ENCODE measurements at regions not wholly inside any gene's neighbourhood (a gene's known extent, or its start where the extent isn't known, plus 50 kb on each side); places are given as distances from the start of the nearest gene placed in this dataset.

GRCh38 chr12:123056709-123057108, 76.2 kb downstream of the ARL6IP4 start:
- Mint-ChIP-seq H3K27ac (no peak overlapping the region), H3K4me3 (no peak overlapping the region), H3K27me3 (no peaks in the 10 kb centered on the region), H3K4me1 (peaks cover 5 to 47% (median 12%) of the 10 kb centered on the region in 4 donors), H3K36me3 (peaks cover 23% of the 10 kb centered on the region), H3K9me3 (no peaks in the 10 kb centered on the region)
- Histone ChIP-seq H3K4me1 (ENCODE audit: control insufficient read depth, insufficient read depth, low read length, poor library complexity, severe bottlenecking) (no peaks in the 10 kb centered on the region), H3K36me3 (ENCODE audit: control insufficient read depth, insufficient read depth, low read length) (peaks cover 6% of the 10 kb centered on the region), H3K9me3 (ENCODE audit: control insufficient read depth in 2 of 2, low read length in 2 of 2) (no peaks in the 10 kb centered on the region), H3K27ac (ENCODE audit: insufficient read depth, low read length, poor library complexity, severe bottlenecking) (no peak overlapping the region), H3K4me3 (ENCODE audit: low read depth, low read length) (no peak overlapping the region), H3K27me3 (ENCODE audit: control insufficient read depth, insufficient read depth, low read length) (no peaks in the 10 kb centered on the region)
- no peak for ATAC-seq (ENCODE audit: low read depth in 2 of 2)
- no peak for DNase-seq

- no peaks in the 10 kb centered on the region for H3K27me3 Mint-ChIP-seq
- no peak for ATAC-seq (ENCODE audit: low read depth in 2 of 2)
- H3K27ac Mint-ChIP-seq = peak overlapping the region in 1 of 3 donors; percentile 78
Observed at GRCh38 chr12:123056053-123056452, 75.6 kb downstream of the ARL6IP4 start.

GRCh38 chr12:123055281-123055766, 74.8 kb downstream of the ARL6IP4 start:
- H3K27ac ChIP-seq (ENCODE audit: insufficient read depth, low read length, poor library complexity, severe bottlenecking) = no peak overlapping the region
- ATAC-seq (ENCODE audit: low read depth in 2 of 2) (no peak), DNase-seq (no peak)
- no peaks in the 10 kb centered on the region for H3K27me3 Mint-ChIP-seq
- H3K9me3 ChIP-seq (ENCODE audit: control insufficient read depth in 2 of 2, low read length in 2 of 2) = no peaks in the 10 kb centered on the region
- H3K27ac Mint-ChIP-seq = peak overlapping the region in 1 of 3 donors; percentile 78
- no peak overlapping the region for H3K4me3 Mint-ChIP-seq
- H3K4me1 Mint-ChIP-seq = peaks cover 8 to 46% (median 16%) of the 10 kb centered on the region in 4 donors
- H3K4me3 ChIP-seq (ENCODE audit: low read depth, low read length) = no peak overlapping the region
- H3K4me1 ChIP-seq (ENCODE audit: control insufficient read depth, insufficient read depth, low read length, poor library complexity, severe bottlenecking) = no peaks in the 10 kb centered on the region
- H3K27me3 ChIP-seq (ENCODE audit: control insufficient read depth, insufficient read depth, low read length) = no peaks in the 10 kb centered on the region
- H3K36me3 ChIP-seq (ENCODE audit: control insufficient read depth, insufficient read depth, low read length) = peaks cover 6% of the 10 kb centered on the region
- no peaks in the 10 kb centered on the region for H3K9me3 Mint-ChIP-seq
- peaks cover 23% of the 10 kb centered on the region for H3K36me3 Mint-ChIP-seq

More at GRCh38 chr12:123056053-123056452, 75.6 kb downstream of the ARL6IP4 start:
- Histone ChIP-seq H3K9me3 (ENCODE audit: control insufficient read depth in 2 of 2, low read length in 2 of 2) (no peaks in the 10 kb centered on the region), H3K27ac (ENCODE audit: insufficient read depth, low read length, poor library complexity, severe bottlenecking) (no peak overlapping the region), H3K36me3 (ENCODE audit: control insufficient read depth, insufficient read depth, low read length) (peaks cover 6% of the 10 kb centered on the region), H3K4me3 (ENCODE audit: low read depth, low read length) (no peak overlapping the region), H3K4me1 (ENCODE audit: control insufficient read depth, insufficient read depth, low read length, poor library complexity, severe bottlenecking) (no peaks in the 10 kb centered on the region), H3K27me3 (ENCODE audit: control insufficient read depth, insufficient read depth, low read length) (no peaks in the 10 kb centered on the region)
- no peak for DNase-seq
- Mint-ChIP-seq H3K36me3 (peaks cover 23% of the 10 kb centered on the region), H3K4me3 (no peak overlapping the region), H3K4me1 (peaks cover 8 to 46% (median 16%) of the 10 kb centered on the region in 4 donors), H3K9me3 (no peaks in the 10 kb centered on the region)

DNA sequence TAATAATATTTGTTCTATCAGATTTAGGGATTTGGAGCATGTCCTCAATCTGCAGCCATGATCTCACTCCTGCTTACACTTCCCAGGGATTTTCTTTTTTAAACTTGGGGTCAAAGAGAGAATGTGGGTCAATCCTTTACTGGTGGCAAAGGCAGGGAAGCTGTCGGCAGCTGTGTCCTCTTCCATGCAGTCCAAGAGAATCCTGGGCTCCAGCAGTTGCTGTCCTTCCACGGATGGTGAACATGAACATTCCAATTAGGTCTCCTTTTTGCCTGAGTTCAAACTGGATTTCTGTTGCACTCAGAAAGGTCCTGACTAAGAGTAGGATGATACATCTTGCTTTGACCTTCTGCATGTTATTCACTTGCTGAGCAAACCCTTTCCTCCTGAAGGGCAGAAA, 73.9 kb downstream of the ARL6IP4 start:
- no peaks in the 10 kb centered on the region for H3K9me3 Mint-ChIP-seq
- Histone ChIP-seq H3K27me3 (ENCODE audit: control insufficient read depth, insufficient read depth, low read length) (no peaks in the 10 kb centered on the region), H3K36me3 (ENCODE audit: control insufficient read depth, insufficient read depth, low read length) (peaks cover 6% of the 10 kb centered on the region), H3K9me3 (ENCODE audit: control insufficient read depth in 2 of 2, low read length in 2 of 2) (no peaks in the 10 kb centered on the region), H3K4me1 (ENCODE audit: control insufficient read depth, insufficient read depth, low read length, poor library complexity, severe bottlenecking) (no peaks in the 10 kb centered on the region), H3K4me3 (ENCODE audit: low read depth, low read length) (no peak overlapping the region), H3K27ac (ENCODE audit: insufficient read depth, low read length, poor library complexity, severe bottlenecking) (no peak overlapping the region)
- no peak for ATAC-seq (ENCODE audit: low read depth in 2 of 2)
- no peak overlapping the region for H3K4me3 Mint-ChIP-seq
- DNase-seq = no peak
- peaks cover 4 to 47% (median 17%) of the 10 kb centered on the region in 4 donors for H3K4me1 Mint-ChIP-seq
- no peaks in the 10 kb centered on the region for H3K27me3 Mint-ChIP-seq
- H3K36me3 Mint-ChIP-seq = peaks cover 20% of the 10 kb centered on the region
- no peak overlapping the region for H3K27ac Mint-ChIP-seq

DNA sequence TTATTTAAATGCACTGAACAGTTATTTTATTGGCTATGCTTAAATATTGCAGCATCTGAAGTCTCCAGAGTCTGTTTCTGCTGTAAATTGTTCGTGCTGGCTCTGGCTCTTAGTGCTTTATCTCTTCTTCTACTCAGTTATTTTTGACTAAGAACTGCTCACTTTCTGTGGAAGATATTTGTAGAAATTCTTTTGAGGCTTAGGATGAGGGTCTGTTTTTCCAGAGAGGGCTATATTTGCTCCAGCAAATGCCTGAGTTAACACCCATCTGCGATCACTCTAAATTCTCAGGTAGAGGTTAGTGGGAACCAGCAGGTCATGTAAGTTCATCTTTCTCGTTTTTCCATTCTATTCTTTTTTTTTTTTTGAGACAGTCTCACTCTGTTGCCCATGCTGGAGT, 71.1 kb downstream of the ARL6IP4 start:
- DNase-seq (no peak), ATAC-seq (ENCODE audit: low read depth in 2 of 2) (no peak)
- H3K36me3 Mint-ChIP-seq = peaks cover 13% of the 10 kb centered on the region
- Histone ChIP-seq H3K27ac (ENCODE audit: insufficient read depth, low read length, poor library complexity, severe bottlenecking) (no peak overlapping the region), H3K4me1 (ENCODE audit: control insufficient read depth, insufficient read depth, low read length, poor library complexity, severe bottlenecking) (no peaks in the 10 kb centered on the region), H3K36me3 (ENCODE audit: control insufficient read depth, insufficient read depth, low read length) (peaks cover 6% of the 10 kb centered on the region), H3K27me3 (ENCODE audit: control insufficient read depth, insufficient read depth, low read length) (no peaks in the 10 kb centered on the region), H3K9me3 (ENCODE audit: control insufficient read depth in 2 of 2, low read length in 2 of 2) (no peaks in the 10 kb centered on the region), H3K4me3 (ENCODE audit: low read depth, low read length) (no peak overlapping the region)
- peaks cover 9 to 42% (median 22%) of the 10 kb centered on the region in 4 donors for H3K4me1 Mint-ChIP-seq
- no peaks in the 10 kb centered on the region for H3K27me3 Mint-ChIP-seq
- H3K4me3 Mint-ChIP-seq = no peak overlapping the region
- H3K9me3 Mint-ChIP-seq = no peaks in the 10 kb centered on the region
- peak overlapping the region in 1 of 3 donors; percentile 62 for H3K27ac Mint-ChIP-seq

DNA sequence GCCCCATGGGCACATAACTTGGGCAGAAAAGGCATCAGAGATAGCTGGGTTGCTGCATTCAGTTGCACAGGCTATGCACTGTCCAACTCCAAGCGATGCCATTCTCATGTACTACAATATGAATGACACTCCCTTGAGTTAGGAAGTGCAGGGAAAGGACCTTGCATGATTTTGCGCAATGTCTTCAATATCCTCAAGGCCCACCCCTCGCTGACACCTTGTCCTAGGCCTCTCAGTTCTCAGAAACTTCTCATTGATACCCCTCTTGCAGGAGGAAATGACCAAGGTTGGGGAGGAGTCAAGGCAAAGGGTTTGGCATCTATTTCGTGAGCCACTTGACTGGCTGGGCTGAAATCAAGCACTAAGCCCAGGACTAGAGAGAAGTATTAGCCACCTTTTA, 70.4 kb downstream of the ARL6IP4 start:
- Mint-ChIP-seq H3K27me3 (no peaks in the 10 kb centered on the region), H3K27ac (no peak overlapping the region), H3K4me1 (peaks cover 9 to 45% (median 25%) of the 10 kb centered on the region in 4 donors), H3K36me3 (peaks cover 10% of the 10 kb centered on the region), H3K9me3 (no peaks in the 10 kb centered on the region), H3K4me3 (no peak overlapping the region)
- ATAC-seq (ENCODE audit: low read depth in 2 of 2) (no peak), DNase-seq (peak in 1 of 3 donors; percentile 64)
- Histone ChIP-seq H3K36me3 (ENCODE audit: control insufficient read depth, insufficient read depth, low read length) (peaks cover 6% of the 10 kb centered on the region), H3K9me3 (ENCODE audit: control insufficient read depth in 2 of 2, low read length in 2 of 2) (no peaks in the 10 kb centered on the region), H3K27ac (ENCODE audit: insufficient read depth, low read length, poor library complexity, severe bottlenecking) (no peak overlapping the region), H3K4me3 (ENCODE audit: low read depth, low read length) (no peak overlapping the region), H3K27me3 (ENCODE audit: control insufficient read depth, insufficient read depth, low read length) (no peaks in the 10 kb centered on the region), H3K4me1 (ENCODE audit: control insufficient read depth, insufficient read depth, low read length, poor library complexity, severe bottlenecking) (no peaks in the 10 kb centered on the region)

DNA sequence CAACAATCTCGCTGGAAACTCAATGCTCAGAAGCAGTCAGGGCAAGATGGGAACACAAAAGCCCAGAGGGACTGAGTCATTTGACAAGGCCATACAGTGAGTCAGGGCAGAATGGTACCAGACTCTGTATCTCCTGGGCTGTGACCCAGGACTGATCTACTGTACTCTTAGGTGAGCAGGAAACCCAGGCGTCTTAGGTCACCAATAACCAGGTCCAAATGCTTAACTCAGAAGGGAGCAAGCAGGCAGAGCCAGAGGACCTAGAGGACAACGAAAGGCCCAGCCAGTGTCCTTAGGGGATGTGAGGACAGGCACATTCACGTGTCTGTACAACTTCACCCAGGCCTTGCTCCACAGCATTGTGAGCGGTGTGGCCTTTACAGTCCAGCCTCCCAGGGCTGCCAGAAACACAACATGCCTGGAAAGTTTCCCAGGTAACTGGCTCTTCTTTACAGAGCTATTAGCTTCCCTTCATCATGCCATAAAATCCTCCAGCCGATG, 69.9 kb downstream of the ARL6IP4 start:
- Mint-ChIP-seq H3K36me3 (peaks cover 5% of the 10 kb centered on the region), H3K27me3 (no peaks in the 10 kb centered on the region), H3K27ac (peak overlapping the region in 1 of 3 donors; percentile 43), H3K4me3 (no peak overlapping the region), H3K4me1 (peaks cover 9 to 45% (median 23%) of the 10 kb centered on the region in 4 donors), H3K9me3 (no peaks in the 10 kb centered on the region)
- Histone ChIP-seq H3K27ac (ENCODE audit: insufficient read depth, low read length, poor library complexity, severe bottlenecking) (no peak overlapping the region), H3K4me1 (ENCODE audit: control insufficient read depth, insufficient read depth, low read length, poor library complexity, severe bottlenecking) (no peaks in the 10 kb centered on the region), H3K9me3 (ENCODE audit: control insufficient read depth in 2 of 2, low read length in 2 of 2) (no peaks in the 10 kb centered on the region), H3K36me3 (ENCODE audit: control insufficient read depth, insufficient read depth, low read length) (peaks cover 6% of the 10 kb centered on the region), H3K4me3 (ENCODE audit: low read depth, low read length) (no peak overlapping the region), H3K27me3 (ENCODE audit: control insufficient read depth, insufficient read depth, low read length) (no peaks in the 10 kb centered on the region)
- peak; percentile 25 to 43 for ATAC-seq (ENCODE audit: low read depth in 2 of 2)
- no peak for DNase-seq
